Tibial nerve (tissue), 4 donors: ENCODE measurements at regions not wholly inside any gene's neighbourhood (a gene's known extent, or its start where the extent isn't known, plus 50 kb on each side); places are given as distances from the start of the nearest gene placed in this dataset.
"Not testable (repeated sequence)": the region's sequence is repeated elsewhere in the genome, so short reads cannot be mapped to it uniquely, and the experiment has no call there.

Experiments used
- DNase-seq, 2 donors: peaks; one replicate each; pipeline ENCODE4 v3.0.0-alpha.2; 2019; ENCODE audit warnings: low spot score in 2 of 2
- H3K27ac ChIP-seq, 4 donors: fragments of 200-600 bp; sonication (generic) in 3 of 4; one replicate each; pipeline ENCODE4 v1.5.1; 2017 to 2019; ENCODE audit warnings: mild to moderate bottlenecking in 1 of 4
- H3K27me3 ChIP-seq, 2 donors: fragments of 200-600 bp; sonication (generic) in 1 of 2; one replicate each; pipeline versions ENCODE4 v1.5.1 to v1.6.0; 2017 to 2019
- H3K36me3 ChIP-seq, 3 donors: fragments of 200-600 bp; sonication (generic); one replicate each; pipeline ENCODE4 v1.5.1; 2018 to 2019
- H3K4me1 ChIP-seq, 4 donors: fragments of 200-600 bp; sonication (generic) in 3 of 4; one replicate each; pipeline ENCODE4 v1.5.1; 2017 to 2019
- H3K4me3 ChIP-seq, 4 donors: fragments of 200-600 bp; sonication (generic) in 3 of 4; one replicate each; pipeline ENCODE4 v1.5.1; 2017 to 2019; ENCODE audit warnings: mild to moderate bottlenecking in 1 of 4, moderate library complexity in 1 of 4
- H3K9me3 ChIP-seq, 4 donors: fragments of 200-600 bp; sonication (generic) in 3 of 4; one replicate each; pipeline ENCODE4 v1.5.1; 2017 to 2019
- EP300 ChIP-seq, 2 donors: sonication (generic); formaldehyde crosslinking; IDR thresholded peaks; one replicate each; pipeline ENCODE4 v1.6.1; 2017; ENCODE audit warnings: antibody characterized with exemption in 2 of 2, mild to moderate bottlenecking in 1 of 2
- POLR2A ChIP-seq, 2 donors: fragments of 450-650 bp; IDR thresholded peaks; one replicate each; pipeline ENCODE4 v1.6.1; 2017; ENCODE audit warnings: antibody characterized with exemption in 2 of 2, mild to moderate bottlenecking in 2 of 2, moderate library complexity in 2 of 2
- WGBS, 2 donors: methylation state at CpG; one replicate each; pipeline ENCODE4 v1.1.5; 2018; 5-methylcytosine and 5-hydroxymethylcytosine counted together
- TF ChIP-seq, protein P1 (sequence below), 5 experiments: fragments of 200-600 bp in 3 of 5; fragments of 450-650 bp in 2 of 5; sonication (generic) in 3 of 5; IDR thresholded peaks; one replicate each; pipeline ENCODE4 v1.5.1; 2016 to 2019; ENCODE audit warnings: antibody characterized with exemption in 5 of 5, mild to moderate bottlenecking in 3 of 5, moderate library complexity in 2 of 5

DNA sequence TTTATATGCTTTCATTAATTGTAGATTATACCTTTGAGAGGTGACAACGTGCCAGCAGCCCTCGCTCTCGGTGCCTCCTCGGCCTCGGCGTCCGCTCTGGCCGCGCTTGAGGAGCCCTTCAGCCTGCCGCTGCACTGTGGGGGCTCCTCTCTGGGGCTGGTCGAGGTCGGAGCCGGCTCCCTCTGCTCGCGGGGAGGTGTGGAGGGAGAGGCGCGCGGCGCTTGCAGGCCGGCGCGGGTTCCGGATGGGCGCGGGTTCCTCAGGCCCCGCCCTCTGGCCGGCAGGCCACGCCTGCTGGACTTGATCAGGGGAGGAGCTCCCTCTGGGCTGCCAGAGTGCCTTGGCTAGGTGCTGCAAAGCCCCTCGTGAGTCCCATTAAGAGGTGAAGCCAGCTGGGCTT is 321.1 kb upstream of the PCDH18 start:
- H3K4me3 ChIP-seq = no peak overlapping the region
- DNase-seq = no peak
- WGBS, 2 donors = 96 to 98% methylated on average over 29 of the region's 29 CpGs
- H3K27ac ChIP-seq = no peak overlapping the region
- no peaks in the 10 kb centered on the region for H3K27me3 ChIP-seq
- TF ChIP-seq POLR2A (IDR thresholded peaks at IDR 0.05) (no peak), EP300 (IDR thresholded peaks at IDR 0.05) (no peak)
- TF ChIP-seq, protein P1, sequence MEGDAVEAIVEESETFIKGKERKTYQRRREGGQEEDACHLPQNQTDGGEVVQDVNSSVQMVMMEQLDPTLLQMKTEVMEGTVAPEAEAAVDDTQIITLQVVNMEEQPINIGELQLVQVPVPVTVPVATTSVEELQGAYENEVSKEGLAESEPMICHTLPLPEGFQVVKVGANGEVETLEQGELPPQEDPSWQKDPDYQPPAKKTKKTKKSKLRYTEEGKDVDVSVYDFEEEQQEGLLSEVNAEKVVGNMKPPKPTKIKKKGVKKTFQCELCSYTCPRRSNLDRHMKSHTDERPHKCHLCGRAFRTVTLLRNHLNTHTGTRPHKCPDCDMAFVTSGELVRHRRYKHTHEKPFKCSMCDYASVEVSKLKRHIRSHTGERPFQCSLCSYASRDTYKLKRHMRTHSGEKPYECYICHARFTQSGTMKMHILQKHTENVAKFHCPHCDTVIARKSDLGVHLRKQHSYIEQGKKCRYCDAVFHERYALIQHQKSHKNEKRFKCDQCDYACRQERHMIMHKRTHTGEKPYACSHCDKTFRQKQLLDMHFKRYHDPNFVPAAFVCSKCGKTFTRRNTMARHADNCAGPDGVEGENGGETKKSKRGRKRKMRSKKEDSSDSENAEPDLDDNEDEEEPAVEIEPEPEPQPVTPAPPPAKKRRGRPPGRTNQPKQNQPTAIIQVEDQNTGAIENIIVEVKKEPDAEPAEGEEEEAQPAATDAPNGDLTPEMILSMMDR (IDR thresholded peaks at IDR 0.05) = no peak
- H3K4me1 ChIP-seq = no peaks in the 10 kb centered on the region
- H3K9me3 ChIP-seq = peaks cover 0 to 13% (median 5%) of the 10 kb centered on the region in 4 donors
- no peaks in the 10 kb centered on the region for H3K36me3 ChIP-seq

DNA sequence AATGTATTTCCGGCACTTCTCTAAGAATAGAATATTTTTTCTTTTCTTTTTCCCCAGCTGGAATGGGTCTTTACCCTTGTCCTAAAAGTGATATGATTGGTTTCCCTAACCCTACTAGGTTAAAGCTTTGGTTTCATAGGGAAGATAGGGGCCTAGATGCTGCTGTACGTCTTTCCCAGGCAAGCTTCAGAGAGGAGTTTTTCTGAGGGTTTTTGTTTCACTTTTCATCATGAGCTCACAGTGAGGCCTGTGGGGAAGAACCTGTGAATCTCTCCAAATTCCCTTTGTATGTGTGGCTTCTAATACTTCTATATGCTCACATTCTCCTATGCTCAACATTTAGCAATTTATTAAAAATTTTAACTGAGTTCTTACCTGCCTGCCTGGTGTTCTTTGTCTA is 320.0 kb upstream of the PCDH18 start:
- DNase-seq = no peak
- Histone ChIP-seq H3K4me3 (no peak overlapping the region), H3K27me3 (no peaks in the 10 kb centered on the region), H3K36me3 (no peaks in the 10 kb centered on the region), H3K27ac (no peak overlapping the region), H3K4me1 (no peaks in the 10 kb centered on the region), H3K9me3 (peaks cover 0 to 13% (median 5%) of the 10 kb centered on the region in 4 donors)
- WGBS, 2 donors = 93 to 96% methylated on average over 2 of the region's 2 CpGs
- TF ChIP-seq EP300 (IDR thresholded peaks at IDR 0.05) (no peak), POLR2A (IDR thresholded peaks at IDR 0.05) (no peak)

DNA sequence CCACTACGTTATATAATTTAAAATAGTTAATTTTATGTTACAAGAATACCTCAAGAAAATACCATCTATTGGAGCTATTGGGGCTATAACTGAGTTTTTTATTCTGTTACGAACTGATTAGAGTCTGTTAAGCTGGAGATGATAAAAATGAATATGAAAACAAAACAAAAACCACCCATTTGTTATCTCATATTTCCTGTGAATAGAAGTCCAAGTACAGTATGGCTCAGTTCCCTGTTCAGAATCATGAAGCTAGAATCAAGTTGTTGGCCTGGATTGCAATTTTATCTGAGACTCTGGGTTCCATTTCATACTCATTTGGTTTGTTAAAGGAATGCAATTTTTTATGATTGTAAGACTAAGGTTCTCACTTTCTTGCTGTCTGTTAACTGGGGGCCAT is 319.1 kb upstream of the PCDH18 start:
- no peak for DNase-seq
- H3K4me3 ChIP-seq = no peak overlapping the region
- WGBS, 2 donors = 51 to 91% methylated on average over 2 of the region's 2 CpGs

GRCh38 chr4:137827945-137828344 is 295.7 kb upstream of the PCDH18 start:
- not testable (repeated sequence) for H3K4me1 ChIP-seq, H3K27me3 ChIP-seq, DNase-seq, H3K36me3 ChIP-seq, H3K4me3 ChIP-seq, H3K27ac ChIP-seq
- peaks cover 0 to 15% (median 0%) of the 10 kb centered on the region in 4 donors for H3K9me3 ChIP-seq

More for the DNA sequence above, 319.1 kb upstream of the PCDH18 start:
- Histone ChIP-seq H3K27ac (no peak overlapping the region), H3K36me3 (no peaks in the 10 kb centered on the region), H3K9me3 (peaks cover 0 to 13% (median 5%) of the 10 kb centered on the region in 4 donors), H3K4me1 (no peaks in the 10 kb centered on the region), H3K27me3 (no peaks in the 10 kb centered on the region)
- TF ChIP-seq, protein P1 (IDR thresholded peaks at IDR 0.05) = no peak
- no peak for TF ChIP-seq POLR2A (IDR thresholded peaks at IDR 0.05)
- TF ChIP-seq EP300 (IDR thresholded peaks at IDR 0.05) = no peak

DNA sequence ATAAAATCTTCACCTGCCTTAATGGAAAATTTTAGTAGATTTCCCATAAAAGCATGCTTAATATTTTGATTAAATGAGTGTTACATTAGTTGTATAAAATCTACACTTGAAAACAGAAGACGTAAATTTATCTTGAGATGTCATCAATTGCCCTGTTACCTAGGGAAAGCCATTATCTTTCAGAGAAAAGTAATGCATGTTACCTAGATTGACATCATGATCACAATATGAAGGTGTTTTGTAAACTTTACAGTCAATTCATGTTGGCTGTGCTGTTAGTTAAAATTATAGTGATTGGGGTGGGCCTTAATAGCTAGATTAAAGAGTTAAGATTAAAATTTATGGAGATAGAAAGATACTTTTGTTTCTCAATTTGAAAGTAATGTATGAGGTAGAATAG is 293.2 kb upstream of the PCDH18 start:
- DNase-seq = no peak
- WGBS, 2 donors = 96 to 100% methylated on average over 1 of the region's 1 CpG
- no peaks in the 10 kb centered on the region for H3K36me3 ChIP-seq
- H3K27ac ChIP-seq = no peak overlapping the region
- TF ChIP-seq POLR2A (IDR thresholded peaks at IDR 0.05) (no peak), EP300 (IDR thresholded peaks at IDR 0.05) (no peak)
- TF ChIP-seq, protein P1 (IDR thresholded peaks at IDR 0.05) = no peak
- H3K4me1 ChIP-seq = no peaks in the 10 kb centered on the region
- H3K4me3 ChIP-seq = no peak overlapping the region
- peaks cover 0 to 8% (median 0%) of the 10 kb centered on the region in 4 donors for H3K9me3 ChIP-seq
- H3K27me3 ChIP-seq = no peaks in the 10 kb centered on the region

DNA sequence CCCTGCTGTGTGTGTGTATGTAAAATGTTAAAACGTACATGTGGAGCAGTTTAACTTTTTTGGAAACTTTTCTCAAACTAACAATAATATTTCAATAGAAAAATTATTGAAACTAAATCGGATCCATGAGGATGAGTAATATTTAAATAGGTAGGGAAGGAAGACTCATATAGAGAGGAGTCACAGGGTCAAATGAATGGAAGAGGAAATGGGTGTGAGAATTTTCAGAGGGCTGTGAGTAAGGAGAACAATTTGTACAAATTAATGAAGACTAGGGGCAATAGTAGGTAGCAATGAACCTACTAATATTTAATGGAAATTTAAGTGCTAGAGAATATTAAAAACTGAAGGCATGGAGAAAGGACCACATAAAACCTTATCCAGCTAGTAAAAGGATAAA is 290.7 kb upstream of the PCDH18 start:
- no peak overlapping the region for H3K4me3 ChIP-seq
- peaks cover 0 to 13% (median 1%) of the 10 kb centered on the region in 4 donors for H3K9me3 ChIP-seq
- DNase-seq = no peak
- 86 to 87% methylated on average over 2 of the region's 2 CpGs for WGBS, 2 donors
- TF ChIP-seq EP300 (IDR thresholded peaks at IDR 0.05) (no peak), POLR2A (IDR thresholded peaks at IDR 0.05) (no peak)
- TF ChIP-seq, protein P1 (IDR thresholded peaks at IDR 0.05) = no peak
- no peaks in the 10 kb centered on the region for H3K27me3 ChIP-seq
- H3K27ac ChIP-seq = no peak overlapping the region
- no peaks in the 10 kb centered on the region for H3K36me3 ChIP-seq
- H3K4me1 ChIP-seq = no peaks in the 10 kb centered on the region
